B cell (primary cell): ENCODE measurements at regions not wholly inside any gene's neighbourhood (a gene's known extent, or its start where the extent isn't known, plus 50 kb on each side); places are given as distances from the start of the nearest gene placed in this dataset.

Experiments used
- ATAC-seq: fragments of 200-7000 bp; cut with Tn5 transposase; one replicate; pipeline ENCODE4 v1.10.0; 2021; ENCODE audit warnings: low read depth, mild to moderate bottlenecking, moderate number of reproducible peaks, moderate library complexity
- CTCF ChIA-PET: fragments of 350-600 bp; sonication (Branson Sonifier 250); formaldehyde crosslinking; loops from one replicate; lab custom pipeline; 2021; ENCODE audit warnings: antibody characterized with exemption, inconsistent platforms; lab: Charles Lee
- POLR2A ChIA-PET: fragments of 350-600 bp; sonication (Branson Sonifier 250); formaldehyde crosslinking; loops from one replicate; lab custom pipeline; 2021; ENCODE audit warnings: antibody characterized with exemption; lab: Charles Lee
- DNase-seq: peaks from one replicate; pipeline ENCODE4 v3.0.0; 2013
- H2AFZ ChIP-seq: 2 replicates; pipeline ENCODE4 v1.6.1; 2012; ENCODE audit warnings: mild to moderate bottlenecking, low read depth, low read length; ENCODE audit not compliant: insufficient read depth, poor library complexity, severe bottlenecking
- H3K27ac ChIP-seq, 2 donors: 1 replicate in 1 of 2; 2 replicates in 1 of 2; pipeline ENCODE4 v1.5.1; 2012 to 2013; ENCODE audit warnings: low read length in 2 of 2, mild to moderate bottlenecking in 2 of 2, moderate library complexity in 1 of 2
- H3K27me3 ChIP-seq, 4 experiments: fragments of 200-600 bp in 1 of 4; sonication (generic) in 1 of 4; replicated peaks in 1 of 4; 1 replicate in 2 of 4; 2 replicates in 2 of 4; pipeline versions ENCODE4 v1.6.1 to v1.7.0; 2013 to 2016; ENCODE audit warnings: low read length in 3 of 4, mild to moderate bottlenecking in 2 of 4, mixed read lengths in 1 of 4, moderate library complexity in 1 of 4; ENCODE audit not compliant: insufficient read depth in 4 of 4, control insufficient read depth in 3 of 4; ENCODE audit errors: control extremely low read depth in 1 of 4
- H3K36me3 ChIP-seq, 2 experiments: replicated peaks in 1 of 2; 1 replicate in 1 of 2; 2 replicates in 1 of 2; pipeline versions ENCODE4 v1.6.1 to v1.7.1; 2013; ENCODE audit warnings: low read length in 1 of 2; ENCODE audit not compliant: insufficient read depth in 2 of 2, control insufficient read depth in 1 of 2; ENCODE audit errors: control extremely low read depth in 1 of 2, extremely low read depth in 1 of 2
- H3K4me1 ChIP-seq, 2 donors: fragments of 200-600 bp in 1 of 2; sonication (generic) in 1 of 2; 1 replicate in 1 of 2; 2 replicates in 1 of 2; pipeline versions ENCODE4 v1.5.1 to v1.6.1; 2013 to 2017; ENCODE audit warnings: low read length in 2 of 2; ENCODE audit not compliant: control insufficient read depth in 2 of 2, insufficient read depth in 2 of 2
- H3K4me2 ChIP-seq: replicated peaks from 2 replicates; pipeline ENCODE3; 2012; ENCODE audit warnings: mild to moderate bottlenecking, low read depth, low read length; ENCODE audit not compliant: poor library complexity, severe bottlenecking
- H3K4me3 ChIP-seq, 5 experiments: fragments of 200-600 bp in 1 of 5; sonication (generic) in 1 of 5; 1 replicate in 3 of 5; 2 replicates in 2 of 5; pipeline versions ENCODE4 v1.5.1 to v1.7.0; 2011 to 2016; ENCODE audit warnings: low read length in 4 of 5, mild to moderate bottlenecking in 4 of 5, low read depth in 2 of 5, control low read depth in 1 of 5, moderate library complexity in 1 of 5; ENCODE audit not compliant: insufficient read depth in 1 of 5; ENCODE audit errors: control extremely low read depth in 1 of 5, extremely low read depth in 1 of 5
- H3K79me2 ChIP-seq: fragments of 200-600 bp; sonication (generic); one replicate; pipeline ENCODE4 v1.6.0; 2016; ENCODE audit warnings: low read length; ENCODE audit not compliant: control insufficient read depth, insufficient read depth
- H3K9ac ChIP-seq: fragments of 200-600 bp; sonication (generic); 2 replicates; pipeline ENCODE4 v1.6.1; 2017; ENCODE audit warnings: mild to moderate bottlenecking, low read length, moderate library complexity
- H3K9me3 ChIP-seq, 3 donors: one replicate each; pipeline versions ENCODE4 v1.6.1 to v1.7.1; 2013; ENCODE audit warnings: low read length in 2 of 3; ENCODE audit not compliant: control insufficient read depth in 2 of 3, insufficient read depth in 1 of 3; ENCODE audit errors: control extremely low read depth in 1 of 3
- H4K20me1 ChIP-seq: 2 replicates; pipeline ENCODE4 v1.6.0; 2012; ENCODE audit warnings: mild to moderate bottlenecking, low read length; ENCODE audit not compliant: insufficient read depth, control insufficient read depth, poor library complexity, severe bottlenecking
- H3K27ac Mint-ChIP-seq: one replicate; pipeline ENCODE4 v1.8.0; 2021; ENCODE audit warnings: mixed read lengths
- H3K27me3 Mint-ChIP-seq: one replicate; pipeline ENCODE4 v1.8.0; 2021; ENCODE audit warnings: mixed read lengths
- H3K4me1 Mint-ChIP-seq: one replicate; pipeline ENCODE4 v1.8.0; 2021; ENCODE audit warnings: mixed read lengths
- H3K4me3 Mint-ChIP-seq: one replicate; pipeline ENCODE4 v1.8.0; 2021; ENCODE audit warnings: mixed read lengths
- H3K9me3 Mint-ChIP-seq: one replicate; pipeline ENCODE4 v1.8.0; 2022; ENCODE audit warnings: mixed read lengths; ENCODE audit not compliant: insufficient read depth
- CTCF ChIP-seq: fragments of 200-600 bp; IDR thresholded peaks from one replicate; pipeline ENCODE4 v1.8.0; 2022; ENCODE audit warnings: antibody characterized with exemption, mild to moderate bottlenecking
- EZH2 ChIP-seq: IDR thresholded peaks from 2 replicates; pipeline ENCODE4 v1.6.1; 2012; ENCODE audit warnings: borderline replicate concordance, low read depth, mild to moderate bottlenecking, moderate library complexity, low read length; ENCODE audit not compliant: insufficient read depth, poor library complexity, severe bottlenecking
- WGBS: methylation state at CpG from one replicate; pipeline ENCODE4 v1.1.5; 2013; ENCODE audit warnings: missing lambda C conversion rate; ENCODE audit not compliant: insufficient coverage; 5-methylcytosine and 5-hydroxymethylcytosine counted together
- intact Hi-C: fragments of 100-400 bp; cut with micrococcal nuclease; formaldehyde crosslinking; loops from one replicate; pipeline ENCODE4 v1.10.0; 2022

- Histone ChIP-seq H3K4me1 (no peaks in the 10 kb centered on the region), H3K4me3 (no peak overlapping the region), H3K27ac (no peak overlapping the region), H3K79me2 (no peaks in the 10 kb centered on the region), H3K36me3 (no peaks in the 10 kb centered on the region), H4K20me1 (no peaks in the 10 kb centered on the region), H3K4me2 (no peak overlapping the region), H3K9ac (no peak overlapping the region), H3K27me3 (no peaks in the 10 kb centered on the region), H2AFZ (no peak overlapping the region), H3K9me3 (no peaks in the 10 kb centered on the region)
- DNase-seq, result no peak
- intact Hi-C loops, result no loop called here
- TF ChIP-seq EZH2 (no peak), CTCF (no peak)
- no peak overlapping the region for H3K4me3 Mint-ChIP-seq
- ATAC-seq, result no peak
- peaks cover 12% of the 10 kb centered on the region for H3K9me3 Mint-ChIP-seq
- ChIA-PET POLR2A (no interaction called here), CTCF (no interaction called here)
- H3K4me1 Mint-ChIP-seq, result no peaks in the 10 kb centered on the region
- no CpG with 5 or more reads among the region's 7 CpGs for WGBS
- H3K27me3 Mint-ChIP-seq, result no peaks in the 10 kb centered on the region
- H3K27ac Mint-ChIP-seq, result no peak overlapping the region
Observed at GRCh38 chr9:25830381-25830780, 152.1 kb upstream of the TUSC1 start.

GRCh38 chr9:25827626-25828025, 149.4 kb upstream of the TUSC1 start:
- POLR2A ChIA-PET, result no interaction called here
- no peak overlapping the region for H3K4me2 ChIP-seq
- peaks cover 13% of the 10 kb centered on the region for H3K9me3 Mint-ChIP-seq
- 78% methylated on average over 1 of the region's 1 CpG for WGBS
- no peaks in the 10 kb centered on the region for H3K79me2 ChIP-seq
- no peaks in the 10 kb centered on the region for H3K4me1 ChIP-seq
- no peak overlapping the region for H3K27ac Mint-ChIP-seq
- no peak overlapping the region for H2AFZ ChIP-seq
- no peak overlapping the region for H3K4me3 ChIP-seq
- H3K27ac ChIP-seq, result no peak overlapping the region
- TF ChIP-seq EZH2, result no peak
- TF ChIP-seq CTCF, result no peak
- H3K4me1 Mint-ChIP-seq, result no peaks in the 10 kb centered on the region
- no peaks in the 10 kb centered on the region for H3K27me3 Mint-ChIP-seq
- no peaks in the 10 kb centered on the region for H3K36me3 ChIP-seq
- H3K27me3 ChIP-seq, result no peaks in the 10 kb centered on the region
- H4K20me1 ChIP-seq, result no peaks in the 10 kb centered on the region
- DNase-seq (no peak), ATAC-seq (no peak)
- CTCF ChIA-PET, result no interaction called here
- intact Hi-C loops, result no loop called here
- no peaks in the 10 kb centered on the region for H3K9me3 ChIP-seq
- no peak overlapping the region for H3K4me3 Mint-ChIP-seq
- no peak overlapping the region for H3K9ac ChIP-seq
